ENCODE measurements at regions not wholly inside any gene's neighbourhood (a gene's known extent, or its start where the extent isn't known, plus 50 kb on each side); places are given as distances from the start of the nearest gene placed in this dataset.

DNA sequence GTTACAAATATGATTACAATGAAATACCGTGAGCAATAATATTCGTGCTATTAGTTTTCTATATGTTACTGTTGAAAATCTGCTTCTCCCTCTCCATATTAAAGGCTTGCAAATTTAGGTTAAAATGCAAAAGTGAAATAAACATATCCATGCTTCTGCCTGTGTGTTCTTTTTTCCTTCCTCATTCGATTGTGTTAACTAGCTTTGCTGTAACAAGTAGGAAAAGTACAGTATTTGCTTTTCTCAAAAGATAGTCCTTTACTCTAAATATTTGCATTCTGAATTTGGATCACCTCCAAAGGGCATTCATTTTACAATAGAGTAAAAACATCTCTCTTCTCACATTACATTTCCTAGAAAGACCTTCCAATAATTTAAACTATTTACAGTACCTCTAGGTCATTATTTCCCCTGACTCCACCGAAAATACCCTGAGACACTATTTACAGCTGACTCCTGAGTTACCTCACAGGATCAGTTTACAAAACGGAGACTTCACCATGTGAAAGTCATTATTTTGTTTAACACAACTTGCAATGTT, 835.0 kb upstream of the FANCL start:
- Mint-ChIP-seq H3K4me1 (no peaks in the 10 kb centered on the region), H3K9me3 (peaks cover 3% of the 10 kb centered on the region), H3K27ac (no peak overlapping the region), H3K36me3 (no peaks in the 10 kb centered on the region), H3K4me3 (no peak overlapping the region)
- ATAC-seq: no peak
- DNase-seq (ENCODE audit: low spot score in 2 of 2): no peak

DNA sequence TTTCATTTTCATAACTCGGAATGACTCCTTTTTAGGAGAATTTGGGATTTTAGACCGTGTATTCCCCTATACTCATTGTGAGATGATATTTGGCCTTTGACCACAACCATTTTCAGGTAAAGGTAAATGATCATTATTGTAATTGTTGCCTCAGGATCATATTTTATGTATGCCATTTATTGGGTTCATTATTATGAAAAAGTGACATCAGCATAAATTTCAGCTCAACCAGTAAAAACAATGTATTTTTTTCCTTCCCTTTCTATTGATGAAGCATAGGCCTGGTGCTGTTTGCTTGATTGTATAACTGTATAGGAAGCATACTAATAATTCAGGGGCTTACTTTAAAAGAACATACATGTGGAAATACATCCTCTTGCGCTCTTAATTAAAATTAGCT, 832.9 kb upstream of the FANCL start:
- Mint-ChIP-seq H3K36me3 (no peaks in the 10 kb centered on the region), H3K27ac (no peak overlapping the region), H3K4me3 (no peak overlapping the region), H3K4me1 (no peaks in the 10 kb centered on the region), H3K9me3 (no peaks in the 10 kb centered on the region)
- DNase-seq (ENCODE audit: low spot score in 2 of 2): no peak
- ATAC-seq: no peak

DNA sequence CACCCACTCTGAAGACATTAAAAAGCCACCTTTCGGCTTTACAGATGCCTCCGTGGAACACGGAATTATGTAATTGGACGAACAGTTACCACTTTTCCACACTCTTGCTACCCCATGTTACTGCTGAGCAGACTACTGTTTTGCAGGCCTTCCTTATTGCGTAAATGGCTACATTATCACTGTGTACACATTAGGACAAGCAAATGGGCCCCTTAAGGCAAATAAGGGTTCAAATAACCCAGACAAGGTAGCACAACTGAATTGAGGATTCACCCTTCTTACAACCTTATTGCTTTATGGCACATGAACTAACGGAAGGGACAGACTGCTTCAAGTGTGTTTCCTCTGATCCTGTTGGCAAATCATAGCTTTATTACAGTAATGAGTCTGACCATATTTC, 832.2 kb upstream of the FANCL start:
- ATAC-seq (no peak), DNase-seq (ENCODE audit: low spot score in 2 of 2) (no peak)
- Mint-ChIP-seq H3K4me3 (no peak overlapping the region), H3K4me1 (no peaks in the 10 kb centered on the region), H3K27ac (no peak overlapping the region), H3K9me3 (no peaks in the 10 kb centered on the region), H3K36me3 (no peaks in the 10 kb centered on the region)

DNA sequence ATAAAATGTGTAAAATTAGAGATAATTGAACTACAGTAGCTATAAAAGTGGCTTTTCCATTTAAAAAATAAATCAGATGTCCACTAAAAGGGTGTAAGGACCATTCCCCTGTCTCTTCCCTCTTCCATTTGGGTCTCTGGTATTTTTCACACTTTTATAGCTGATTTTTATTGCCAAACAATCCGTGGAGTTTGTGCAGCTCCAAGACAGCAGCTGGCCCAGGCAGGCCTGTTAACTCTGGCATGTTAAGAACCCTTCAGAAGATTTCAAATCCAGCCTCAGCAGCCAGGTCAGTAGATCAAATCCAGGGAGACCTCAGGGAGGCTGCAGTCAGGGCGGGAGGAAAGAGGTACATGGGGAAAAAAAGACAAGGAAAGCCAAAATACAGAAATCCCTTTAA, 827.1 kb upstream of the FANCL start:
- Mint-ChIP-seq H3K4me1 (no peaks in the 10 kb centered on the region), H3K36me3 (no peaks in the 10 kb centered on the region), H3K9me3 (peaks cover 7% of the 10 kb centered on the region), H3K4me3 (no peak overlapping the region), H3K27ac (no peak overlapping the region)
- DNase-seq (ENCODE audit: low spot score in 2 of 2) (no peak), ATAC-seq (no peak)

DNA sequence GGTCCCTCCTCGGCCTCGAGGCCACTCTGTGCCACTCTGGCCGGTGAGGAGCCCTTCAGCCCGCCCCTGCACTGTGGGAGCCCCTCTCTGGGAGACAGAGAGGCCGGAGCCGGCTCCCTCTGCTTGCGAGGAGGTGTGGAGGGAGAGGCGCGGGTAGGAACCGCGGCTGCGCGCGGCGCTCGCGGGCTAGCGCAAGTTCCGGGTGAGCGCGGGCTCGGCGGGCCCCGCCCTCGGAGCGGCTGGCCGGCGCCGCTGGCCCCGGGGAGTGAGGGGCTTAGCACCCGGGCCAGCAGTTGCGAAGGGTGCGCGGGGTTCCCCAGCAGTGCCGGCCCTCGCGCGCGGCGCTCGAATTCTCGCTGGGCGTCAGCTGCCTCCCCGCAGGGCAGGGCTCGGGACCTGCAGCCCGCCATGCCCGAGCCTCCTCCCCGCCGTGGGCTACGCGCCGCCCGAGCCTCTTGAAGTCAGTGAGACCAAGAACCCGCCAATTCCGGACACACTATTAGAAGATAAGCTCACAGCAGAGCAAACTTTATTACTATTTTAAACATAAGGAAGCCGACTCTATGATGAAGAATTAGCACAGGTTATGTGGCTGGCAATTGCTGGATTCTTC, 825.8 kb upstream of the FANCL start:
- Mint-ChIP-seq H3K4me3 (no peak overlapping the region), H3K4me1 (no peaks in the 10 kb centered on the region), H3K27ac (no peak overlapping the region), H3K36me3 (no peaks in the 10 kb centered on the region), H3K9me3 (peaks cover 7% of the 10 kb centered on the region)
- DNase-seq (ENCODE audit: low spot score in 2 of 2) (no peak), ATAC-seq (no peak)

DNA sequence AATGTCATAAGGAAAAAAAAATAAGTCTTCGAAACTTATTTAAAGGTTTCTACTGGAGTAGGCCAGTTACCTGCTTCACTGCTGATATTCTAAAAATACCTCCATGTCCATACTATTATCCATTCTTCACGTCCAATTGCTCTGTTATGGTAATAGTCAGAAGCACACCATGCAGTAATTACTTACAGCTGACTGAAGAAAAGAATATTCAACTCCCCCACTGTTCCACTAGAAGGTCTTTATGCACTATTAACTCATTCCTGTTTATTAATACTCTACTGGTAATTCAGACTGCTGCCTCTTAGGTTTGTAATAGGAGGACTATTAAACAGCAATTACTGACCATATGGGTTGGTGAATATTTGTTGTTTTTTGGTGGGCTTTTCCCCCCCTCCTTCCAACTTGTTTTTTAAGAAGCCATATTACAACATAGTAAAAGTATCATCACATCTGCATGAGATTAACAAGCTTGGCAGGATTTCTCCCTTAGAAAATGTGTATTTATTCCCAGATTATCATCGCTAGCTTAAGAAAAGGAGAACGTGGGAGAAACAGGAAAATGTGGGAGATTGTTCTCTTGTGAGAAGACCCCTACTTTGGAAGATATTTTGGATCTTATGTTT, 806.4 kb upstream of the FANCL start:
- Mint-ChIP-seq H3K27ac (no peak overlapping the region), H3K4me1 (no peaks in the 10 kb centered on the region), H3K36me3 (no peaks in the 10 kb centered on the region), H3K4me3 (no peak overlapping the region), H3K9me3 (no peaks in the 10 kb centered on the region)
- ATAC-seq (no peak), DNase-seq (ENCODE audit: low spot score in 2 of 2) (no peak)

DNA sequence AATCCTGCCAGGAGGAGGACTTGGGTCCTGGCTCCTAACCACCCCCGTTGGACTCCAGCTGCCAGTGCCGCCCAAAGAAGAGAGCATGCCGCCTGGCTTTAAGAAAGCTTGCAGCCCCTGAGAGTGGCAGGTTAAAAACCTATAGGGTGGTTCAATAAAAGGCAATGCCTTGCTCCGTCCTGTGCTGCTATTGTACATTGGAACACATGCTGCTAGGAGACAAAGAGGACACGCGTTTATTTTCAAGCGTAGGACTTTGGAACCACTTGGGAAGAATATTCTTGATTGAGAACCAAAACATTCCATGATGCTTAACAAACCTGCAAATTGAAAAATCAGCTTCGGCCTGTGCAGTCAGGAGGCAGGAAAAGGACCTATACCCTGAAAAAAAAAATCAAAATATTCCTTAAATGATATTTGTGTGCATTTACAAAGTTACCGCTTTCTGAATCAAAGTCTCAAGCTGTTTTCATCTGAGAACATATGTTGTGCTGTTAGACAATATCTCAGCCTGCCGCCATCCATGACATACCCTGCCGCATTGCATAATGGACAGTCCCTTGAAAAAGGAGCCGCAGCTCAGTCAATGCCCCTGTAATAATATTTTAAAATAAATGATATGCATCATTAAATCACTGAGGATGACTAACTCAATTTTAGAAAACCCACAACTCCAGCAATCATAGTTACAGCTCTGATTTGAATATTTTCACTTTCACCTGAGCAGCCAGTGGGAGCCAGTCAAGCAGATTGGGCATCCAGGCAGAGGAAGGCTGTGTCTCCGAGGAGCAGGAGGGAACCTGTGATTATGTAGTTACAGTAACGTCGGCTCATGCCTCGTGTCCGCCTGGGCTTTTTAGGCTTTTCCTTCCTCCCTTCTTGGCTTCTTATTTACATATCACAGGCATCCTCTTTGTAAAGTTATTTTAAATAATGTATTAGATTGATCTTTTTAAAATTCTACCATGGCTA, 805.6 kb upstream of the FANCL start:
- Mint-ChIP-seq H3K4me1 (no peaks in the 10 kb centered on the region), H3K36me3 (no peaks in the 10 kb centered on the region), H3K4me3 (no peak overlapping the region), H3K9me3 (no peaks in the 10 kb centered on the region), H3K27ac (no peak overlapping the region)
- ATAC-seq: no peak
- DNase-seq (ENCODE audit: low spot score in 2 of 2): no peak

DNA sequence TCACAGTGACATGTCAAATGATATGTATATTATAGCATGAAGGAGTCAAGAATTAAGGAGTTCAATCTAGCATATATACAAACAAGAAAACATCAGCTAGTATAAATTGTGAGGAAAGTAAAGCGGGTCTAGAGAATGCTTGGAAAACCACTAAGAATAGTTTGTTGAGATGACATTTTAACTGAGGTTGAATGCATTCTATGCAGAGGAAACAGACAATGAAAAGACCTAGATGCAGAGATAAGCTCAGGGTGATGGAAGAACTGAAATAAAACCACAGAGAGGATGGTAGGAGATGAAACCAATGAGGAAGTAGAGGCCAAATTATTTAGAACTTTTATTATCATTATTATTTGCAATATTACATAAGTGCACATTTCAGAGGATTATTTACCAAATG, 803.6 kb upstream of the FANCL start:
- H3K4me1 Mint-ChIP-seq: no peaks in the 10 kb centered on the region

DNA sequence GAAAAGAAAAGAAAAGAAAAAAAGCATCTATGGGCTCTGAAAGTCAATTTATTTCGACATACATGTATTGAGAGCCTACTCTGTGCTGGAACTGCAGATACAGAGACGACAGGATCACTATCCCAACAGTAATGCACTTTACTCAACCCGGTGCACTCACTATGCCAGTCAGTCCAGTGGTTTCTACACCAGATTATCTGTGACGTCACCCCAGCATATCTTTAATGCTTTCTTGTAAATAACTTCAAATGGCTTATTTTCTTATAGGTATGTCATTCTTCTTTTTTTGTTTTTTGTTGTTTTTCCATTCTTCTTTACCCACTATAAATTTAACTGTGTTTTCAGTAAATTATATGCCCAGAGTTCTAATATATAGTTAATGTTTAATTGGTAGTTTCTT, 800.0 kb upstream of the FANCL start:
- no peak overlapping the region for H3K27ac Mint-ChIP-seq
- H3K36me3 Mint-ChIP-seq: no peaks in the 10 kb centered on the region
- ATAC-seq: no peak
- no peaks in the 10 kb centered on the region for H3K4me1 Mint-ChIP-seq
- H3K4me3 Mint-ChIP-seq: no peak overlapping the region
- no peak for DNase-seq (ENCODE audit: low spot score in 2 of 2)
- H3K9me3 Mint-ChIP-seq: peaks cover 7% of the 10 kb centered on the region

More for the DNA sequence above, 803.6 kb upstream of the FANCL start:
- Mint-ChIP-seq H3K4me3 (no peak overlapping the region), H3K36me3 (no peaks in the 10 kb centered on the region), H3K27ac (no peak overlapping the region), H3K9me3 (no peaks in the 10 kb centered on the region)
- no peak for DNase-seq (ENCODE audit: low spot score in 2 of 2)
- ATAC-seq: no peak

DNA sequence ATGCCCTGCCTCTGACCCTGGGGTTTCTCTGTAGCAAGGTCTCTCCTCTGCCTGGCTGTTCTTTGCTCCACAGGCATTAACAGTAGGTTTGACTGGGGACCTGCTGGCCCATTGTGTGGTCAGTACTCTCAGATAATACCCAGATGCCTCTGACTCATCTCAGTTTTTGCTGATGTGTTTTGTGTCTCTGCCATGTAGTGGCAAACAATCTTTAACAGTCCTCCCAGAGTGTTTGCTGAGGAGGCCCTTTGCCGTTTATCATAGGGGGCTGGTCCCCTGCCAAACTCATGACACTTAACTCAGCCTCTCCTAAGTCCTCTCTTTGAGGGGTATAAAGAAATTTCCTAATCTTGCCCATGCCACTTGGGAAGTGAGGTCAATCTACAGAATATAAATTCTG, 793.7 kb upstream of the FANCL start:
- ATAC-seq (no peak), DNase-seq (ENCODE audit: low spot score in 2 of 2) (no peak)
- Mint-ChIP-seq H3K4me3 (no peak overlapping the region), H3K27ac (no peak overlapping the region), H3K4me1 (no peaks in the 10 kb centered on the region), H3K36me3 (no peaks in the 10 kb centered on the region), H3K9me3 (peaks cover 11% of the 10 kb centered on the region)

DNA sequence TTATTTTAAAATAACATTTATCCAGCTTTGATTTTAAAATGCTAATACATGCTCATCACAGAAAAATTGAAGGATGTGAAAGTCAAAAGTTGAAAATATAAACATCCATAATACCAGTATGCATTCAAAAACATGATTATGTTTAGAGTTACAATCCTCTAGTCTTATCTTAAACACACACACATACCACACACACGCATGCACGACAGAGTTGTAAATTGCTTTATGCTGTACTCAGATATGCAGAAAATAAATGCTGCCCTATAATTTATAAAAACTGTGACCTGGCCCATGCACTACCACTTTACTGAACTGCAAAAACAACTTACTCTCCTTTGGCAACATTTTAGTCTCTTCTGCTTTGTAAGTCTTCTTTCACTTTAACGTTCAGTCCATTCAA, 793.0 kb upstream of the FANCL start:
- ATAC-seq: no peak

DNA sequence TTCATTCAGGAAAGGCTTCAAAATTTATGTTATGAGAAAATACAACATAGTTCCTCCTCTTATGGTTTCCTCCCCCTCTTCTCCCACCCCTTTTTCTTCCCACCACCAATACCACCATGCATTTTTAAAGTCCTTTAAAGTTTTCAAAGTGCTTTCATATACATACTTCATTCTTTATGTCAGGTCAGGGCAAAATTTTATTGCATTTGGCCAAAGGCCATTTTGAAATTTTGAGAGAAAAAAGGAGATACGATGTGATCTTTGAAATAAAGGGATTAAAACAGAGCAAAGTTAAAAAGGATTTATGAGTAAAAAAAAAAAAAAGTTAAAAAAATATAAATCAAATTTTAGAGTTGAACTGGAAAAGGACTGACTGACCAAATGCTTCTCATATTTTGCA, 792.5 kb upstream of the FANCL start:
- no peak overlapping the region for H3K27ac Mint-ChIP-seq
- ATAC-seq: no peak
- no peaks in the 10 kb centered on the region for H3K36me3 Mint-ChIP-seq
- H3K4me1 Mint-ChIP-seq: no peaks in the 10 kb centered on the region
- H3K9me3 Mint-ChIP-seq: peaks cover 8% of the 10 kb centered on the region
- DNase-seq (ENCODE audit: low spot score in 2 of 2): no peak
- no peak overlapping the region for H3K4me3 Mint-ChIP-seq

More for the DNA sequence above, 793.0 kb upstream of the FANCL start:
- DNase-seq (ENCODE audit: low spot score in 2 of 2): no peak
- Mint-ChIP-seq H3K36me3 (no peaks in the 10 kb centered on the region), H3K9me3 (peaks cover 11% of the 10 kb centered on the region), H3K4me1 (no peaks in the 10 kb centered on the region), H3K4me3 (no peak overlapping the region), H3K27ac (no peak overlapping the region)

DNA sequence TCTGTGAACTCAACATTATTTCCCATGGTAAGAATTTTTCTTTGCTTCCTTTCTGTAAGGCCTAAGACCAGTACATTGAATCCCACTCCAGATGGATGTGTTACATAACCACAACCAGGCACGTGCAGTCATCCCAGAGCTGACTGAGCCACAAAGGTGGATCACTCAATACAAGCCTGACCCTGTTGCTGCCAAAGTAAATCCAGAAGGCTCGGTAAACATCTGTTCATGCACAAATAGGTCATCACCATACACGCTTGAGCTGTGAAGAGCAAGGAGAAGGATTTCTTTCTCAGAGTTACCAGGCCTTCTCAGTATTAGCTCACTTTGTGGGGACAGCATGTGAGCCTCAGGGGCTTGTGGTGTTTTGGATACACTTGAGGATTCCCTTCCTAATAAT, 791.4 kb upstream of the FANCL start:
- Mint-ChIP-seq H3K4me1 (no peaks in the 10 kb centered on the region), H3K9me3 (peaks cover 8% of the 10 kb centered on the region), H3K36me3 (no peaks in the 10 kb centered on the region), H3K4me3 (no peak overlapping the region), H3K27ac (no peak overlapping the region)
- ATAC-seq (no peak), DNase-seq (ENCODE audit: low spot score in 2 of 2) (no peak)

DNA sequence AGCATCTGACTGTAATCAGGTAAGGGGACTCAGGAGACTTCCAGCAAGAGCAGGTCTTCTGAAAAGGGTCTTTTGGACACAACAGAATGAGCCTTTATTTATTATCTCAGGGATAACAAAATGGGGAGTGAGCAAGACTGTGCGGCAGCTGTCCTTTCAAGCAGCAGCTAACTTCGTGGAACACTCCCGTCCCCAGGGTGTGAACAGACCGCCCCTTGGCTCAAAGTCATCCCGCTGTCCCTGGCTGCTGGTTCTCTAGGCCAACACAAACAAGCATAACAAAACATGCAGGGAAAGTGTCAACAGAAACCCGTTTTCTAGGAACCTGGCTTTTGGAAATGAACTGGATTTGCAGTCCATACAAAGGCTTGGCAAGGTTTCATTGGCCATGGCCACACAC, 787.9 kb upstream of the FANCL start:
- no peaks in the 10 kb centered on the region for H3K36me3 Mint-ChIP-seq
- DNase-seq (ENCODE audit: low spot score in 2 of 2) (no peak), ATAC-seq (no peak)
- H3K27ac Mint-ChIP-seq: no peak overlapping the region
- H3K9me3 Mint-ChIP-seq: peaks cover 4% of the 10 kb centered on the region
- no peak overlapping the region for H3K4me3 Mint-ChIP-seq
- H3K4me1 Mint-ChIP-seq: no peaks in the 10 kb centered on the region

DNA sequence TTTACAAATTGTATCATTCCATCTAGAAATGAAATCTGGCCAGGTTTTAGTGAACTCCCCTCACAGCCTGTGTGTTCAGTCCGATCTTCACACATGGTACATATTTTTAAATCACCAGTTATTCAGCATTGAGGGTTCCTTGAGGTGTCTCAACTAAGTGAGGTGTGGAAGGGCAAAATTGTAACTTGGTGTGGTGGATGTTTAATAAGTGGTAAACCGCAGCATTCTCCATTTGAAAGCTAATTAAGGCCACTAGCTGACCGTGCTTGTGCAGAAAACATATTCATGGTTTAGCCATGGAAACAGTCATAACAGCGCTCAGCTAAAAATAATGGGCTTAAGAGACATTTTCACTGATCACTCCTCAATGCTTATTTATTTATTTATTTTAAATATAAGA, 786.2 kb upstream of the FANCL start:
- no peaks in the 10 kb centered on the region for H3K4me1 Mint-ChIP-seq
- no peak overlapping the region for H3K4me3 Mint-ChIP-seq
- no peak for ATAC-seq
- no peak overlapping the region for H3K27ac Mint-ChIP-seq
- H3K36me3 Mint-ChIP-seq: no peaks in the 10 kb centered on the region
- DNase-seq (ENCODE audit: low spot score in 2 of 2): no peak
- peaks cover 4% of the 10 kb centered on the region for H3K9me3 Mint-ChIP-seq
